Heart right ventricle (tissue), 16 donors: ENCODE measurements at regions not wholly inside any gene's neighbourhood (a gene's known extent, or its start where the extent isn't known, plus 50 kb on each side); places are given as distances from the start of the nearest gene placed in this dataset.

Source experiments
- ATAC-seq, 8 donors: fragments of 200-7000 bp; cut with Tn5 transposase; one replicate each; pipeline ENCODE4 v1.9.1; 2020; ENCODE audit warnings: mild to moderate bottlenecking in 8 of 8, moderate library complexity in 8 of 8, moderate number of reproducible peaks in 1 of 8
- DNase-seq, 2 donors: peaks; one replicate each; pipeline ENCODE4 v3.0.0-alpha.2; 2020
- H3K27ac ChIP-seq, 10 donors: fragments of 200-600 bp; sonication (generic) in 2 of 10; one replicate each; pipeline versions ENCODE4 v1.5.0 to v1.8.0; 2020 to 2022; ENCODE audit warnings: mild to moderate bottlenecking in 3 of 10
- H3K27me3 ChIP-seq, 7 donors: fragments of 200-600 bp; one replicate each; pipeline ENCODE4 v1.8.0; 2021 to 2022; ENCODE audit warnings: mild to moderate bottlenecking in 2 of 7
- H3K36me3 ChIP-seq, 9 donors: fragments of 200-600 bp; sonication (generic) in 1 of 9; one replicate each; pipeline versions ENCODE4 v1.5.0 to v1.8.0; 2020 to 2022; ENCODE audit warnings: mild to moderate bottlenecking in 2 of 9
- H3K4me1 ChIP-seq, 9 donors: fragments of 200-600 bp; sonication (generic) in 1 of 9; one replicate each; pipeline versions ENCODE4 v1.5.0 to v1.8.0; 2020 to 2022; ENCODE audit warnings: mild to moderate bottlenecking in 4 of 9
- H3K4me3 ChIP-seq, 10 donors: fragments of 200-600 bp; sonication (generic) in 2 of 10; one replicate each; pipeline versions ENCODE4 v1.5.0 to v1.8.0; 2020 to 2022; ENCODE audit warnings: mild to moderate bottlenecking in 7 of 10, moderate library complexity in 2 of 10
- H3K9me3 ChIP-seq, 11 donors: fragments of 200-600 bp in 10 of 11; sonication (generic) in 2 of 11; one replicate each; pipeline versions ENCODE4 v1.5.0 to v1.8.0; 2013 to 2022; ENCODE audit warnings: mild to moderate bottlenecking in 2 of 11, control low read depth in 1 of 11, moderate library complexity in 1 of 11
- WGBS, 2 donors: extraction: QIAGEN DNeasy Blood & Tissue Kit; methylation state at CpG; one replicate each; pipeline ENCODE4 v1.1.7; 2013; ENCODE audit warnings: inconsistent platforms in 1 of 2; 5-methylcytosine and 5-hydroxymethylcytosine counted together
- intact Hi-C, 10 donors: fragments of 100-400 bp; cut with DNase I; formaldehyde crosslinking; loops; one replicate each; pipeline versions ENCODE4 v1.11.1 to v1.14.2; 2022
- TF ChIP-seq, protein P1 (sequence below), 9 donors: fragments of 200-600 bp; sonication (generic) in 2 of 9; IDR thresholded peaks; one replicate each; pipeline versions ENCODE4 v1.5.0 to v1.8.0; 2021 to 2022; ENCODE audit warnings: antibody characterized with exemption in 9 of 9, mild to moderate bottlenecking in 5 of 9, moderate library complexity in 1 of 9
- donor health status: Arrhythmogenic right ventricular cardiomyopathy.
- donor health status: ischemic (EF 13 %, LVEDD 7.1; RV severe dilation, severe dysfunction).
- donor health status: healthy with polysubstance abuse.
- donor health status: DM: no; HTN: yes; CAD: no.
- donor health status: DM: no; HTN: no; CAD: no.
- donor health status: ischemic (EF 25% LVEDD 6.9; RV normal size, moderate dysfunction).
- donor health status: ischemic (EF 25% LVEDD 5.7; RV mildly dilated, moderate dysfunction).
- donor health status: healthy.
- donor health status: DM: yes; HTN: yes; CAD: no.
- donor health status: Ischemic cardiomyopathy.
- donor health status: ischemic (EF 35%, LVEDD 5.7; RV mildly dilated, moderate dysfunction).
- donor health status: nonischemic (EF 11% LVEDD 7.7; RV severe dilation, severe dysfunction).
- donor health status: DM: yes; HTN: yes; CAD: no.
- donor health status: PGD.
- donor health status: ischemic (EF 29% LVEDD 5.4; RV normal size, mild dysfunction).
- donor health status: nonischemic (EF 23%, LVEDD 6.1; RV moderate dilation, normal function).

DNA sequence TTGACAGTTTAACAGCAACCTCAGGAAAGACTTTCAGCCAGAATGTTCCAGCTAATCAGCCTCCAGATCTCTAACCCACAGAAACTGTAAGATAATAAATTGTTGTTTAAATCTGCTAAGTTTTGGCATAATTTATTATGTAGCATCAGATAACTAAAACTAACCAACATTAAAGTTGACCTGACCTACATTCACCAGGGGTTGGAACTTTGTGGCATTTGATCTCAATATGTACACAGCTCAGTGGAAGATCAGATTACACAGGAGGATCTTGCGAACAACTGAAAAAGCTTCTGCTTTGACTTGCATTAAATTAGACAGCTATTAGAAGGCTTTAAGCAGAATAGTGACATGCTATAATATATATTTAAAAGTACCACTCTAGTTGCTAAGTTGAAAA lies 91.4 kb upstream of the POU1F1 start:
- H3K27ac ChIP-seq: no peak overlapping the region
- no peaks in the 10 kb centered on the region for H3K4me1 ChIP-seq
- peaks cover 0 to 4% (median 0%) of the 10 kb centered on the region in 7 donors for H3K27me3 ChIP-seq
- H3K9me3 ChIP-seq: no peaks in the 10 kb centered on the region
- no peaks in the 10 kb centered on the region for H3K36me3 ChIP-seq
- H3K4me3 ChIP-seq: no peak overlapping the region
- DNase-seq (no peak), ATAC-seq (no peak)
- intact Hi-C loops: no loop called here
- WGBS, 2 donors: 79 to 96% methylated on average over 1 of the region's 1 CpG
- TF ChIP-seq, protein P1, sequence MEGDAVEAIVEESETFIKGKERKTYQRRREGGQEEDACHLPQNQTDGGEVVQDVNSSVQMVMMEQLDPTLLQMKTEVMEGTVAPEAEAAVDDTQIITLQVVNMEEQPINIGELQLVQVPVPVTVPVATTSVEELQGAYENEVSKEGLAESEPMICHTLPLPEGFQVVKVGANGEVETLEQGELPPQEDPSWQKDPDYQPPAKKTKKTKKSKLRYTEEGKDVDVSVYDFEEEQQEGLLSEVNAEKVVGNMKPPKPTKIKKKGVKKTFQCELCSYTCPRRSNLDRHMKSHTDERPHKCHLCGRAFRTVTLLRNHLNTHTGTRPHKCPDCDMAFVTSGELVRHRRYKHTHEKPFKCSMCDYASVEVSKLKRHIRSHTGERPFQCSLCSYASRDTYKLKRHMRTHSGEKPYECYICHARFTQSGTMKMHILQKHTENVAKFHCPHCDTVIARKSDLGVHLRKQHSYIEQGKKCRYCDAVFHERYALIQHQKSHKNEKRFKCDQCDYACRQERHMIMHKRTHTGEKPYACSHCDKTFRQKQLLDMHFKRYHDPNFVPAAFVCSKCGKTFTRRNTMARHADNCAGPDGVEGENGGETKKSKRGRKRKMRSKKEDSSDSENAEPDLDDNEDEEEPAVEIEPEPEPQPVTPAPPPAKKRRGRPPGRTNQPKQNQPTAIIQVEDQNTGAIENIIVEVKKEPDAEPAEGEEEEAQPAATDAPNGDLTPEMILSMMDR (IDR thresholded peaks at IDR 0.05): no peak

DNA sequence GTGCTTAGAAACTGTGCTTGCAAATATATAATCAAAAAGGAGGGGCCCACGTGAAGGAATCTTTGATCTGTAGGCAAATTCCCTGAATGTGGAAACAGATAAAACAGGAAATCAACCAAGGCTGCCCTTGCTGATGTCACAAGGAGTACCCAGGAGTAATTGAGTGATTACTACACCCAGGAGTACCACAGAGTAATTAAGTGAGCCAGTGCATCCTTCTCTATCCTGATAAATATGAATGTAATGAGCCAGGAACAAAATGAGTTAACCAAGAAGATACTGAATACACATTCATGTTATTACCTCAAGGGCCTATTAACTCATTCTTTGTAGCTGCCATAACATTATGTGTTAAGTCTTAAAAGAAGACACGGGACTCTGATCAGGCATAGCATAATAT lies 87.3 kb upstream of the POU1F1 start:
- TF ChIP-seq, protein P1 (IDR thresholded peaks at IDR 0.05): no peak
- intact Hi-C loops: no loop called here
- 37 to 62% methylated on average over 2 of the region's 2 CpGs for WGBS, 2 donors
- no peak for DNase-seq
- Histone ChIP-seq H3K4me1 (no peaks in the 10 kb centered on the region), H3K27me3 (peaks cover 0 to 6% (median 0%) of the 10 kb centered on the region in 7 donors), H3K27ac (no peak overlapping the region), H3K36me3 (no peaks in the 10 kb centered on the region), H3K9me3 (no peaks in the 10 kb centered on the region), H3K4me3 (no peak overlapping the region)
- ATAC-seq: no peak

DNA sequence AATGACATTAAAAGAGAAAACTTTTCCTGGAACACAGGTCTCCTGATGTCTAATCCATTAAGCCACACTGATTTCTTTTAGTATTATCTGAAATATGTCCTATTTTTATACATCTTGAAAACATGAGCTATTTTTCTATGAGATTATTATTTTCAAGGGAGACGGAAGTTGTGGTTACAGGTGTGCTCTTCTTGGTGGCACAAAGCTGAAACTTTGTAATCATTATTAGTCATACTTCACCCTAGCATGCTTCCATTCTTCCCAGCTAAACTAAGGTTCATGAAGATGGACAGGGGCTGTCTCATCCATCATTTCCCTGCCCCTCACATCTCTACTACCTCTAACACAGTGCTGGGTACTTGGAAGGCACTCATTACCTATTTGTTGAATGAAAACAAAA lies 85.6 kb upstream of the POU1F1 start:
- ATAC-seq (no peak), DNase-seq (no peak)
- intact Hi-C loops: no loop called here
- WGBS, 2 donors: 87 to 88% methylated on average over 1 of the region's 1 CpG
- H3K36me3 ChIP-seq: no peaks in the 10 kb centered on the region
- H3K27me3 ChIP-seq: peaks cover 0 to 6% (median 0%) of the 10 kb centered on the region in 7 donors
- TF ChIP-seq, protein P1 (IDR thresholded peaks at IDR 0.05): no peak
- H3K9me3 ChIP-seq: no peaks in the 10 kb centered on the region
- H3K27ac ChIP-seq: no peak overlapping the region
- H3K4me3 ChIP-seq: no peak overlapping the region
- no peaks in the 10 kb centered on the region for H3K4me1 ChIP-seq

DNA sequence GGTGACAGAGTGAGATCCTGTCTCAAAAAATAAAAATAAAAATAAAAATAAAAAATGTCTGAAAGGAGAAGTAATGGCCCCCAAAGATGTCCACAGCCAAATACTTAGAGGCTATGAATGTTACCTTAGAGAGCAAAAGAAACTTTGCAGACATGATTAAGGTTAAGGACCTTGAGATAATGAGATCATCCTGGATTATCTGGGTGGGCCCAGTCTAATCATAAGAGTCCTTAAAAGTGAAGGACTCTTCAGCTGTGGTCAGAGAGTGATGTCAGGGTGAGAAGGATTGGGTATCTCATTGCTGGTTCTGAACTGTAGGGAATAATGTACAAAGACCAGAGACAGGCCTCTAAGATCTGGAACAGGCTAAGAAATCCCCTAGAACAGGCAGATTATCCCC lies 84.9 kb upstream of the POU1F1 start:
- TF ChIP-seq, protein P1 (IDR thresholded peaks at IDR 0.05): no peak
- DNase-seq (no peak), ATAC-seq (no peak)
- Histone ChIP-seq H3K4me3 (no peak overlapping the region), H3K27ac (no peak overlapping the region), H3K27me3 (peaks cover 0 to 6% (median 0%) of the 10 kb centered on the region in 7 donors), H3K4me1 (no peaks in the 10 kb centered on the region), H3K36me3 (no peaks in the 10 kb centered on the region), H3K9me3 (no peaks in the 10 kb centered on the region)
- intact Hi-C loops: no loop called here
